GM18505 (cell line): ENCODE measurements at regions not wholly inside any gene's neighbourhood (a gene's known extent, or its start where the extent isn't known, plus 50 kb on each side); places are given as distances from the start of the nearest gene placed in this dataset.
A peak's percentile ranks its signal among the peaks of the same experiment; 100 is the strongest.

Source experiments
- ATAC-seq: cut with Tn5 transposase; IDR thresholded peaks from one replicate; pipeline ENCODE4 v1.9.1; 2021; ENCODE audit not compliant: unreplicated experiment
- POLR2A ChIP-seq: IDR thresholded peaks from 4 replicates; pipeline ENCODE4 v1.6.1; 2011; ENCODE audit warnings: borderline replicate concordance; ENCODE audit not compliant: insufficient read depth, insufficient read length; ENCODE audit errors: extremely low read depth

GRCh38 chr2:174697255-174697654, 67.0 kb downstream of the CHRNA1 start:
- ATAC-seq: peak; percentile 83
- no peak for TF ChIP-seq POLR2A

DNA sequence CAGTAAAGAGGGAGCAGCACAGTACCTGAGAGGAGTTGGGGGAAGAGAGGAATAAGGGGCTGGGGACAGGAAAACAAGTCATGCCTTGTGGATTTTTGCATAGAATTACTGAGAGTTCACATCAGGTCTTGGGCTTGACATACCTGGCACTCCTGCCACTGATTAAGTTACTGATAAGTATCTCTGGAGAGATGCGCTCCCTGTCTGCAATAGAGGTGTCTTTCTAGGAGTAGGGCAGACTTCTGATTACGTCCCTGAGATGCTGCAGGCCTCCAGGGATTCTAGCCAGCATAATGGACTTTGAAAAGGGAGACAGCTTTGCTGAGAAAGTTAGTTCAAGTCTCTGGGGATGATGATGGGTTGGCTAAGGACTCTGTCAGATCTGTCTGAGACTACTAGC, 69.4 kb downstream of the CHRNA1 start:
- TF ChIP-seq POLR2A: no peak
- no peak for ATAC-seq

- ATAC-seq: no peak
- no peak for TF ChIP-seq POLR2A
These were observed 69.9 kb downstream of the CHRNA1 start for GRCh38 chr2:174694196-174694878.

GRCh38 chr2:174693344-174693743, 70.9 kb downstream of the CHRNA1 start:
- ATAC-seq: no peak
- no peak for TF ChIP-seq POLR2A

- no peak for TF ChIP-seq POLR2A
- no peak for ATAC-seq
These were observed 71.9 kb downstream of the CHRNA1 start for GRCh38 chr2:174692256-174692919.

GRCh38 chr2:174691201-174691779, 73.0 kb downstream of the CHRNA1 start:
- ATAC-seq: no peak
- TF ChIP-seq POLR2A: no peak

- ATAC-seq: no peak
- no peak for TF ChIP-seq POLR2A
These were observed 74.2 kb downstream of the CHRNA1 start for GRCh38 chr2:174690026-174690425.

GRCh38 chr2:174688079-174688478, 76.2 kb downstream of the CHRNA1 start:
- ATAC-seq: no peak

GRCh38 chr2:174686430-174686829, 77.8 kb downstream of the CHRNA1 start:
- TF ChIP-seq POLR2A: no peak
- ATAC-seq: no peak

More at GRCh38 chr2:174688079-174688478, 76.2 kb downstream of the CHRNA1 start:
- no peak for TF ChIP-seq POLR2A

DNA sequence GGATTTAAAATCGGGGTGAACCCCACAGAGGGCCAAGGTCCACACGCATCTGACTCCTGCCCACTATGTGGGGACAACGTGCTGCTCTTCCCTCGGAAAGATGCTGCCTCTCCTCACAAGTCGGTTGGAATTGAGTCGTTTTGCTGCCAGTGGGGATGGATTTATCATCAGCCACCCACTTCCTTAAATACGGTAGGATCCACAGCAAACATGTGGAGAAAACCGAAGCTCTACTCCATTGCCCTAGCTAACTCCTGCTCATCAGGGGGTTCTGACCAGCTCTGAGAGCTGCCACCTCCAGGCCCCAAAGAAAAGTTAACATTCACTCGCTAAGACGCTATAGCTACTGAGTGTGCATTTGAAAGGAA, 80.9 kb downstream of the CHRNA1 start:
- TF ChIP-seq POLR2A: no peak
- ATAC-seq: no peak

- no peak for TF ChIP-seq POLR2A
These were observed 81.5 kb downstream of the CHRNA1 start for GRCh38 chr2:174682578-174683391.

GRCh38 chr2:174682007-174682577, 82.2 kb downstream of the CHRNA1 start:
- no peak for TF ChIP-seq POLR2A
- peak; percentile 30 for ATAC-seq

More at GRCh38 chr2:174682578-174683391, 81.5 kb downstream of the CHRNA1 start:
- ATAC-seq: peak; percentile 58
